Activated naive CD4-positive, alpha-beta T cell treated with Interleukin-2 at 50 U/mL for 16 hours (primary cell): ENCODE measurements at regions not wholly inside any gene's neighbourhood (a gene's known extent, or its start where the extent isn't known, plus 50 kb on each side); places are given as distances from the start of the nearest gene placed in this dataset.
"Not testable (repeated sequence)": the region's sequence is repeated elsewhere in the genome, so short reads cannot be mapped to it uniquely, and the experiment has no call there.

ENCODE experiments used
- DNase-seq: peaks from one replicate; pipeline ENCODE4 v3.0.0-alpha.2; 2020

GRCh38 chr4:60822986-60823385 lies 377.1 kb upstream of the ADGRL3 start:
- DNase-seq: no peak

- DNase-seq: no peak
These were observed 360.1 kb upstream of the ADGRL3 start for GRCh38 chr4:60840020-60840419.

GRCh38 chr4:60846678-60847077 lies 353.4 kb upstream of the ADGRL3 start:
- DNase-seq: no peak

GRCh38 chr4:60847614-60848013 lies 352.5 kb upstream of the ADGRL3 start:
- no peak for DNase-seq

GRCh38 chr4:60857130-60857753 lies 342.9 kb upstream of the ADGRL3 start:
- DNase-seq: no peak

- no peak for DNase-seq
These were observed 336.7 kb upstream of the ADGRL3 start for GRCh38 chr4:60863442-60863841.

- no peak for DNase-seq
These were observed 334.9 kb upstream of the ADGRL3 start for GRCh38 chr4:60865273-60865672.

- DNase-seq: no peak
These were observed 331.7 kb upstream of the ADGRL3 start for GRCh38 chr4:60868232-60868960.

- no peak for DNase-seq
These were observed 320.9 kb upstream of the ADGRL3 start for GRCh38 chr4:60879135-60879701.

- DNase-seq: no peak
These were observed 315.5 kb upstream of the ADGRL3 start for GRCh38 chr4:60884587-60884986.

- DNase-seq: no peak
These were observed 315.1 kb upstream of the ADGRL3 start for GRCh38 chr4:60885011-60885410.

GRCh38 chr4:60890743-60891142 lies 309.4 kb upstream of the ADGRL3 start:
- no peak for DNase-seq

GRCh38 chr4:60891947-60892346 lies 308.2 kb upstream of the ADGRL3 start:
- DNase-seq: no peak

GRCh38 chr4:60897415-60897814 lies 302.7 kb upstream of the ADGRL3 start:
- no peak for DNase-seq

- no peak for DNase-seq
These were observed 295.0 kb upstream of the ADGRL3 start for GRCh38 chr4:60905162-60905561.

GRCh38 chr4:60911127-60911526 lies 289.0 kb upstream of the ADGRL3 start:
- DNase-seq: no peak

GRCh38 chr4:60913002-60913401 lies 287.1 kb upstream of the ADGRL3 start:
- no peak for DNase-seq

GRCh38 chr4:60913671-60914070 lies 286.5 kb upstream of the ADGRL3 start:
- DNase-seq: no peak

GRCh38 chr4:60921735-60922134 lies 278.4 kb upstream of the ADGRL3 start:
- not testable (repeated sequence) for DNase-seq

GRCh38 chr4:60923075-60923474 lies 277.1 kb upstream of the ADGRL3 start:
- DNase-seq: no peak

GRCh38 chr4:60926624-60927023 lies 273.5 kb upstream of the ADGRL3 start:
- no peak for DNase-seq

GRCh38 chr4:60930866-60931265 lies 269.3 kb upstream of the ADGRL3 start:
- DNase-seq: no peak

GRCh38 chr4:60934566-60935295 lies 265.4 kb upstream of the ADGRL3 start:
- DNase-seq: no peak

- no peak for DNase-seq
These were observed 261.9 kb upstream of the ADGRL3 start for GRCh38 chr4:60938181-60938580.
